ENCODE measurements at regions not wholly inside any gene's neighbourhood (a gene's known extent, or its start where the extent isn't known, plus 50 kb on each side); places are given as distances from the start of the nearest gene placed in this dataset.

- DNase-seq (ENCODE audit: low read depth, low spot score) = no peak
- in situ Hi-C loops (cut with HindIII; ENCODE audit: low pct_unique_long_range_greater_than_20kb, low sequenced_read_pairs) = no loop called here
These were observed 195.0 kb upstream of the RHOBTB1 start for GRCh38 chr10:61138708-61139591.

- peak; percentile 19 for DNase-seq (ENCODE audit: low read depth, low spot score)
- in situ Hi-C loops (cut with HindIII; ENCODE audit: low pct_unique_long_range_greater_than_20kb, low sequenced_read_pairs) = no loop called here
These were observed 192.2 kb upstream of the RHOBTB1 start for GRCh38 chr10:61136139-61136538.

- in situ Hi-C loops (cut with HindIII; ENCODE audit: low pct_unique_long_range_greater_than_20kb, low sequenced_read_pairs) = no loop called here
- DNase-seq (ENCODE audit: low read depth, low spot score) = no peak
These were observed 191.3 kb upstream of the RHOBTB1 start for GRCh38 chr10:61135276-61135721.

- no peak for DNase-seq (ENCODE audit: low read depth, low spot score)
- in situ Hi-C loops (cut with HindIII; ENCODE audit: low pct_unique_long_range_greater_than_20kb, low sequenced_read_pairs) = no loop called here
These were observed 186.4 kb upstream of the RHOBTB1 start for GRCh38 chr10:61130366-61130765.

GRCh38 chr10:61128196-61128595 is 184.2 kb upstream of the RHOBTB1 start:
- DNase-seq (ENCODE audit: low read depth, low spot score) = no peak
- in situ Hi-C loops (cut with HindIII; ENCODE audit: low pct_unique_long_range_greater_than_20kb, low sequenced_read_pairs) = no loop called here

GRCh38 chr10:61125560-61126170 is 181.7 kb upstream of the RHOBTB1 start:
- in situ Hi-C loops (cut with HindIII; ENCODE audit: low pct_unique_long_range_greater_than_20kb, low sequenced_read_pairs) = no loop called here

GRCh38 chr10:61124756-61125530 is 181.0 kb upstream of the RHOBTB1 start:
- in situ Hi-C loops (cut with HindIII; ENCODE audit: low pct_unique_long_range_greater_than_20kb, low sequenced_read_pairs) = no loop called here

More at GRCh38 chr10:61125560-61126170, 181.7 kb upstream of the RHOBTB1 start:
- DNase-seq (ENCODE audit: low read depth, low spot score) = no peak

GRCh38 chr10:61120805-61121204 is 176.8 kb upstream of the RHOBTB1 start:
- in situ Hi-C loops (cut with HindIII; ENCODE audit: low pct_unique_long_range_greater_than_20kb, low sequenced_read_pairs) = no loop called here
- no peak for DNase-seq (ENCODE audit: low read depth, low spot score)

More at GRCh38 chr10:61124756-61125530, 181.0 kb upstream of the RHOBTB1 start:
- no peak for DNase-seq (ENCODE audit: low read depth, low spot score)

- DNase-seq (ENCODE audit: low read depth, low spot score) = no peak
- in situ Hi-C loops (cut with HindIII; ENCODE audit: low pct_unique_long_range_greater_than_20kb, low sequenced_read_pairs) = no loop called here
These were observed 175.6 kb upstream of the RHOBTB1 start for GRCh38 chr10:61119573-61119972.

- in situ Hi-C loops (cut with HindIII; ENCODE audit: low pct_unique_long_range_greater_than_20kb, low sequenced_read_pairs) = no loop called here
- DNase-seq (ENCODE audit: low read depth, low spot score) = no peak
These were observed 171.9 kb upstream of the RHOBTB1 start for GRCh38 chr10:61115897-61116296.

GRCh38 chr10:61112771-61113170 is 168.8 kb upstream of the RHOBTB1 start:
- in situ Hi-C loops (cut with HindIII; ENCODE audit: low pct_unique_long_range_greater_than_20kb, low sequenced_read_pairs) = no loop called here
- DNase-seq (ENCODE audit: low read depth, low spot score) = no peak

GRCh38 chr10:61110936-61111335 is 167.0 kb upstream of the RHOBTB1 start:
- no peak for DNase-seq (ENCODE audit: low read depth, low spot score)
- in situ Hi-C loops (cut with HindIII; ENCODE audit: low pct_unique_long_range_greater_than_20kb, low sequenced_read_pairs) = no loop called here

- no peak for DNase-seq (ENCODE audit: low read depth, low spot score)
- in situ Hi-C loops (cut with HindIII; ENCODE audit: low pct_unique_long_range_greater_than_20kb, low sequenced_read_pairs) = no loop called here
These were observed 166.3 kb upstream of the RHOBTB1 start for GRCh38 chr10:61110188-61110844.

GRCh38 chr10:61108915-61109314 is 164.9 kb upstream of the RHOBTB1 start:
- in situ Hi-C loops (cut with HindIII; ENCODE audit: low pct_unique_long_range_greater_than_20kb, low sequenced_read_pairs) = no loop called here
- peak; percentile 18 for DNase-seq (ENCODE audit: low read depth, low spot score)

- in situ Hi-C loops (cut with HindIII; ENCODE audit: low pct_unique_long_range_greater_than_20kb, low sequenced_read_pairs) = no loop called here
- DNase-seq (ENCODE audit: low read depth, low spot score) = no peak
These were observed 156.9 kb upstream of the RHOBTB1 start for GRCh38 chr10:61100887-61101286.

GRCh38 chr10:61099756-61100155 is 155.8 kb upstream of the RHOBTB1 start:
- DNase-seq (ENCODE audit: low read depth, low spot score) = no peak
- in situ Hi-C loops (cut with HindIII; ENCODE audit: low pct_unique_long_range_greater_than_20kb, low sequenced_read_pairs) = no loop called here

GRCh38 chr10:61098966-61099365 is 155.0 kb upstream of the RHOBTB1 start:
- no peak for DNase-seq (ENCODE audit: low read depth, low spot score)
- in situ Hi-C loops (cut with HindIII; ENCODE audit: low pct_unique_long_range_greater_than_20kb, low sequenced_read_pairs) = no loop called here

GRCh38 chr10:61097026-61097425 is 153.0 kb upstream of the RHOBTB1 start:
- in situ Hi-C loops (cut with HindIII; ENCODE audit: low pct_unique_long_range_greater_than_20kb, low sequenced_read_pairs) = no loop called here
- no peak for DNase-seq (ENCODE audit: low read depth, low spot score)
